ENCODE measurements at regions not wholly inside any gene's neighbourhood (a gene's known extent, or its start where the extent isn't known, plus 50 kb on each side); places are given as distances from the start of the nearest gene placed in this dataset.

GRCh38 chr21:36532769-36533467 is 53.0 kb upstream of the CLDN14 start:
- DNase-seq (ENCODE audit: low spot score), result no peak

GRCh38 chr21:36533468-36533848 is 53.5 kb upstream of the CLDN14 start:
- no peak for DNase-seq (ENCODE audit: low spot score)

DNA sequence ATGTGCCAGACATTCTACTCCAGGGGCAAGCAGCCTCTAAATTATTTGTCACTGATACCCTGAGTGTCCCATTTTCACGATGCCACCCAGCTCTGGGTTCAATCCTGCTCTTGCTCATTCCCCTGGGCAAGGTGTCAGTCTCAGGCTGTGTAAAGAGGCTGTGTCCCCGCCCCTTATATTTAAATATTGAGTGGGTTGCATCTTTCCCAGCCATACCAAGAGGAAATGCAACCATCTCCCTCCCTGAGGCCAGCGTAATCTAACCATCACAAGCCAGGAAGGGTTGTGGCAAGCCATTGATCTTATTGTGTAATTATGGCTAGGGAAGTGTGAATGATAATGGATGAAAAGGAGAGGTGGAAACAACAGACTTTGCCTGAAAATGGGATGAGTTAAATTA is 54.7 kb upstream of the CLDN14 start:
- no peak for DNase-seq (ENCODE audit: low spot score)

GRCh38 chr21:36535618-36536241 is 55.8 kb upstream of the CLDN14 start:
- no peak for DNase-seq (ENCODE audit: low spot score)

DNA sequence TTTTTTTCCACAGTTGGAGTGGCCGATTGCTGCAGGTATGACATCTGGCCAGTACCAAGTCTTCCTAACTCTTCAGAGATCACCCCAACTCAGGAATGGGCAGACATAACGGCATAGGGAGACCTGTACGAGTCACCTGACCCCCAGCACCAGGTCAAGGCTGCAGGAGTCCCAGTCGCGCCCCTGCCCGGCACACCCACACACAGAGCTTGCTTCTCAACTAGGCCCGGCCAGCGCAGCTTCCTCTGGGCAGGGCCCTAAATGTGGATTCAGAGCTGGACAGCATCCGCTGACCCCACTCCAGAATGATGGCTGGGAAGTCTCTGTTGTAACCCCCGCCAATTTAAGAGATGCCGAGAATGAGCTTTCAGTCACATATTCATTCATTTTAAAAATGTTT is 58.8 kb upstream of the CLDN14 start:
- no peak for DNase-seq (ENCODE audit: low spot score)

DNA sequence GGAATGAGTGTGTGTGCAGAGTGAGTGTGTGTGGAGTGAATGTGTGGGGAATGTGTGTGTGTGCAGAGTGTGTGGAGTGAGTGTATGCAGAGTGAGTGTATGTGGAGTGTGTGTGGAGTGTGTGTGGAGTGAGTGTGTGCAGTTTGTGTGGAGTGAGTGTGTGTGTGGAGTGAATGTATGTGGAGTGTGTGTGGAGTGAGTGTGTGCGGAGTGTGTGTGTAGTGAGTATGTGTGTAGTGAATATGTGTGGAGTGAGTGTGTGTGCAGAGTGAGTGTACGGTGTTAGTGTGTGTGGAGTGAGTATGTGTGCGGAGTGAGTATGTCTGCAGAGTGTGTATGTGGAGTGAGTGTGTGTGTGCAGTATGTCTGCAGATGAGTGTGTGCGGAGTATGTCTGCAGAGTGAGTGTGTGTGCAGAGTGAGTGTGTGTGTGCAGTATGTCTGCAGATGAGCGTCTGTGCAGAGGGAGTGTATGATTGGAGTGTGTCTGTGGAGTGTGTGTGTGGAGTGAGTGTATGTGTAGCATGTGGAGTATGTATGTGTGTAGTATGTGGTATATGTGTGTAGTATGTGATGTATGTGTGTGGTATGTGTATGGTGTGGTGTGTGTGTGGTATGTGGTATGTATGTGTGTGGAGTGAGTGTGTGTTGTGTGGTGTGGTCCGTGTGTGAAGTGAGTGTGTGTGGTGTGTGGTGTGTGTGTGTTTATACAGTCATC is 59.7 kb upstream of the CLDN14 start:
- no peak for DNase-seq (ENCODE audit: low spot score)

DNA sequence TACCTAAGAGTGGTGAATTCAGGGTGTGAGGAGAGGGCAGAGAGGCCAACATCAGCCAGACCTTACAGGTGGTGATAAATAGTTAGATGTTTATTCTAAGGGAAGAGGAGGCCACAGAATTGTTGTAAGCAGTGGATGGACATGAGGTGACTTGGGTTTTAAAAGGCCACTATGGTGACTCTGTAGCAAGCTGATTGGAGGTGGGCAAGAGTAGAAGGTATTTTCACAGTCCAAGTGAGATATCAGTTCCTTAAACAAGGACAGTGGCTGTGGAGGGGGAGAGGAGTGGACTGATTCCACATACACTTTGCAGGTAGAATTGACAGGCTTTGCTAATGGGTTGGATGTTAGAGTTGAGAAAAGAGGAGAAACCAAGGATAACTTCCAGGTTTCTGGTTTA is 60.8 kb upstream of the CLDN14 start:
- DNase-seq (ENCODE audit: low spot score), result no peak

DNA sequence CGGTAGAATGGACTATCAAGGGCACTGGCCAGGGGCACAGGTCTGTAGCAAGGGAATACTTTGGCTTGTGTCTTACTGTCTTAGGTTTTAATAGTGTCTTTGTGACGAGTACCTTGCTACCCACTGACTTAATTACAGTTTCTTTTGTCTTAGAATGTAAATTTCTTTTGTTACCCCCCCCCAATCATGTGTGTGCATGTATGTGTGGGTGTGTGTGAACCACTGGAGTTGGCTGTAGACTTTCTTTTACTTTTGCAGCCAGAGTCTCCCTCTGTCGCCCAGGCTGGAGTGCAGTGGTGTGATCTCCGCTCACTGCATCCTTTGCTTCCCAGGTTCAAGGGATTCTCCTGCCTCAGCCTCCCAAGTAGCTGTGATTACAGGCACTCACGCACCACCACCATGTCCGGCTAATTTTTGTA is 61.8 kb upstream of the CLDN14 start:
- no peak for DNase-seq (ENCODE audit: low spot score)

- no peak for DNase-seq (ENCODE audit: low spot score)
These were observed 62.6 kb upstream of the CLDN14 start for GRCh38 chr21:36542312-36543101.

GRCh38 chr21:36543924-36544323 is 64.0 kb upstream of the CLDN14 start:
- no peak for DNase-seq (ENCODE audit: low spot score)

DNA sequence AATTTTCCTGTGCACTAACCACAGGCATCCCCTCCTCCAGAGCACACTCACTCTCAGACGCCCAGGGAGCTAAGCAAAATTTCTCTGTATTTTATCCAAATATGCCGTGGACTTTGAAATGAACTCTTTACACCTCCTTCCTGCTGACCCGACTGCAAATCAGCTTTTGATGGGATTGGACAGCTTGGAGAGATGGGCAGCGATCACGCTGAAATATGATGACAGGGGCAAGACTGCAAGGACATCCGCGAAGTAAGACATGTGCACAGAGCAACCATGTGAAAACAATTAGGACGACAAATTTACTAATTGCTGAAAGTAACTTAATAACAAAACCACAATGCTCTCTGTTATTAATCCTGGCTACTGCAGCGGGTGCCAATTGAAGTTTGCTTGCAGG is 64.6 kb upstream of the CLDN14 start:
- no peak for DNase-seq (ENCODE audit: low spot score)

DNA sequence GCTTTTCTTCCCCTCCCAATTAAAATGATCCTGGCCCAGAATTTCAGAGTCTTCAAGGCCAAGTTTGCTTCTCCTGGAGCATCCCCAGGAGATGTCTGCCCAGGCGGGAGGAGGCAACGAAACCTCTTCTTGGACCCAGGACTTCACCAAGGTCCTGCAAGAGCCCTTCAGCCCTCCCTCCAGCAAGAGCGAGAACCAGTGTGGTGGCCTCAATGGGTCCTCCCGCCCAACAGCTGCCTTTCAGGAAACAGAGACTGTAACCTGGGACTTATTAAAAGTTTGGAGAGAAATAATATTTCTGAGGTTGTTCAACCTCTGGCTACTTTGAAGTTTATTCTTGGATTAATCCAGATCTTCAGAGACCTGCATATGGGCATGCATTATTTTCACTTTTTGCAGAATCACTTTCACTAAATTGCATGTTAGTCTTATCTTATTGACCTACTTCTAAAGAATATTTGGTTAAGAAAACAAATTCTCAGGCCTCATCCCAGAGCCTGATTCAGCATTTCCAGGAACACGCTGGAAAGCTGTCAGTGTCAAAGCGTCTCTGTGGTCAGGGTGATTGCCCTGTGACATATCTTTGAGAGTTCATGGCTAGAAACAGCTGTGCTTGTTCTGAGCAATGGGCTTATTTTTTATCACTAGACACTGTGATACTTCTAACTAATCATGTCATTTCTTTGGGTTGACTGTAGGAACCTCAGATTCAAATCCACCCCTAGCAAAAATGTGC is 66.0 kb upstream of the CLDN14 start:
- no peak for DNase-seq (ENCODE audit: low spot score)

DNA sequence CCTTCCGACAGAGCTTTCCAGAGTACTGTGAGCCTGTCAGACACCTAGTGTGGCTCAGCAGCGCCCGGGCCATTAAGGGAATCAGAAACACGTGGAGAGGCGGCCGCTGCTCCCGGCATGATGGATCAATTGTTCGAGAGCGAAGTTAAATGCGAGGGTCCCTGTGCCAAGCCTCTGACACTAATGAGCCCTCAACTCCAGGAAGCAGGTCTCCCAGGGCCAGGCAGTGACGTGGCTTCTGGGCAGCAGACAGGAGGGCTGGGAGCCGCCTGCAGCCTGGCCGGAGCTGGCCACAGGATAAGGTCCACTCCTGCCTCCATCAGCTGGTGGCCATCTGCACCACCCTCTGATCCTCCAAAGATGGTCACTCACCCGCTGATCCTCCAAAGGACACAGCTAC is 67.5 kb upstream of the CLDN14 start:
- no peak for DNase-seq (ENCODE audit: low spot score)

DNA sequence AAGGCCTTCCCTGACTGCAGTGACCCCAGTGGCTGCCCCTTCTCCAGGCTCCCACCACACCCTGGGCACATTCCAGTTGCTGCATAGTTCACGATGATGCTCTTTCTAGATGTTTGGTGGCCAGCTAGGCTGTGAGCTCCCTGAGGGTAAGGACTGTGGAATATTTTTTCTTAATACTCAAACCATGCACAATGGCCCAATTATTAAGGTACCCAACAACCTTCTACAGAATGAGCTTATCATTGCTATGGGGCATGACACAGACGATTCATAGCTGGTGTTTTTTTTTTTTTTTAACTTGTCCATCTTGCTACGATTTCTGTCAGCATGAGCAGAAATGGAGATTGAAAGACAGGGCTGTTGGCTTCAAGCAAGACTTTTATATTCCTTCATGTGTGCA is 68.9 kb upstream of the CLDN14 start:
- no peak for DNase-seq (ENCODE audit: low spot score)

DNA sequence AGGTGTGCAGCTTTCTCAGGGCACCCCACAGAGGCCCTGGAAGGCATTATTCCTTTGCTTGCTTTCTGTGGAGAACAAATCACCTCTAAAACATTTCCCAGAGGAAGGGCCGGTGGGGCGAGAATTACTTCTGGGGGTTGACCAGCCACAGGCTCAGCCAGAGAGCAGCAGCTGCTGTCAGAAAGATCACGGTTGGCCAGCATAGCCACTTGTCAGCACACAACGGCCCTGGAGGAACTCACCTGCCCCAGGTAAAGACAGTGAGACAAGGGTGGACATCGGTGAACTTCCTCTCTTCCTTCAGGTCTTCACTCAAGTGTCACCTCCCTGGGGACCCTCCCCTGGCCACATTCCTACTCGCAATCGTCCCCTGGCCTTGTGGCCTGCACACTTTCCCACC is 69.5 kb upstream of the CLDN14 start:
- DNase-seq (ENCODE audit: low spot score), result no peak

DNA sequence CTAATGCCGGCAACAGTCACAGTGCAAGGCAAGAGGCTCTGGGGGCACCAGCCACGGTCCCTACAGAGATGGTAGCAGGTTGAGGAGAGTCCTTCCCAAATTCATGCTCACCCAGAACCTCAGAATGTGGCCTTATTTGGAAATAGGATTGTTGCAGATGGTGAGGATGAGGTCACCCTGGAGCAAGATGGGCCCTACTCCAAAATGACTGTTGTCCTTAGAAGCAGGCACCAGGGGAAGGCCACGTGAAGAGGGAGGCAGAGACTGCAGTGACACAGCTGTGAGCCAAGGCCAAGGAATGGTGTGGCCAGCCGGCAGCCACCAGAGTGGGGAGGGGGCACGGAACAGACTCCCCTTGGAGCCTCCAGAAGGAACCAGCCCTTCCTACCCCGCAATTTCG is 70.8 kb upstream of the CLDN14 start:
- DNase-seq (ENCODE audit: low spot score), result no peak

DNA sequence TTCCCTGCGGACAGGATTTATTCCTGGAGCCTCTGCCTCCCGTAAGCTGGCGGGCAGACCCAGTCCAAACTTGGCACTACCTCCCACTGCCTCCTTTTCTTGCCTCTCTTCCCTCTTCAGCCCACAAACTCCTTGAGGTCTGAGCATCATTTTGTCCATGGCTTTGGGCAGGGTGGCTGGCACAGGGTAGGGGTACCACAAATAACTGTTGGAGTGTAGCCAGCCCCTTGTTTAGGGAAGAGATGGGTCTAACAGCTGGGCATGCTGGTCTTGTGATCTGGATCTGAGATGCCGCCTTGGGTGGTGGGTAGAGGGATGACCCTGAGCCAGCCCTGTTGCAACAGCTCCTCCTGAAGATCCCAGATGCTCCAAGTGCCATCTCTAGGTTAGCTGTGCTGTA is 71.4 kb upstream of the CLDN14 start:
- no peak for DNase-seq (ENCODE audit: low spot score)

- DNase-seq (ENCODE audit: low spot score), result no peak
These were observed 72.0 kb upstream of the CLDN14 start for GRCh38 chr21:36551731-36552433.

DNA sequence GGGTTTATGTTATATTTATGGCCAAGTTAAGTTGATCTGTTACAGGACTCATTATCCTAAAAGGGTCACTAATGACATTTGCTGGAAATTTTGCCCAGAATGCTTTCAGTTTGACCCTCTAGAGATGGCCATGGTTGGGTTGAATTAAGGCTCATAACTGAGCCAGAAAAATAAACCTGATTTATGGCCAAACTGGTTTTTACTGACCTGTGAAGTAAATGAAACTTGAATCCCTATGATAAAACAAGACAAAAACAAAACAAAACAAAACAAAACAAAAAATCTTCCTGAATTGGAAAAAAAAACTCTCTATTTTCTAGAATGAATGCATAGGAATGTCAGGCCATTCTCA is 72.5 kb upstream of the CLDN14 start:
- DNase-seq (ENCODE audit: low spot score), result no peak

GRCh38 chr21:36553406-36553805 is 73.5 kb upstream of the CLDN14 start:
- no peak for DNase-seq (ENCODE audit: low spot score)

DNA sequence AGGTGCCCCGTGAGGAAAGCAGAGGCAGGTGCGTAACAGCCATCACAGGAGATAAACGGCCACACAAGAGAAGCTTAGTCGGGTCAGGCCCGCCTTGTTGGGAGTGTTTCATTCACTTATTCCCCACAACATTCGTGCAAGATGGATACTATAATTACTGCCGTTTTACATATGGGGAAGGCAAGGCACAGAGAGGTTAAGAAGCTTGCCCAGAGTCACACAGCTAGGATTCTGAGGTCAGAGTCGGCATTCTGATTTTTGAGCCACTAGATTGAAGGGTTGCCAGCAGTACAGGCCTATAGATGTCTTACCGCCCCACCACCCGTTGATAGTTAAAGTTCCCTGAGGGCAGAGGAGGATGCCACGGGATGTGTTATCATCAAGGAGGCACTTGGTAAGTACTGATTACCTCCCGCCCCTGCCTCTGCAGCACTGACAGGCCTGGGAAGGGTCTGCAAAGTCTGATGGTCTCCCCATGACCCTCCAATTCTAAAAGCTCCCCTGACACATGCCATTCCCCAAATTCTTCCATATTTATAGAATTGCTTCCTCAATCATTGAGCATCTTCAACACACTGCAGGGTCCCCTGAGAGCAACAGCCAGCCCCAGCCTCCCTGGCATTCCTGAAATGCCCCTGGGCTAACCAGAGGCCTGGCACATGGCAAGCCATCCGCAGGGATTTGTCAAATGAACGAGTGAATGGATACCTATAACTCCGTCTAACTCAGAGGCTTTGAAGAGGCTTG is 74.7 kb upstream of the CLDN14 start:
- DNase-seq (ENCODE audit: low spot score), result no peak

Measured in LoVo (cell line).